ENCODE measurements at regions not wholly inside any gene's neighbourhood (a gene's known extent, or its start where the extent isn't known, plus 50 kb on each side); places are given as distances from the start of the nearest gene placed in this dataset.

DNA sequence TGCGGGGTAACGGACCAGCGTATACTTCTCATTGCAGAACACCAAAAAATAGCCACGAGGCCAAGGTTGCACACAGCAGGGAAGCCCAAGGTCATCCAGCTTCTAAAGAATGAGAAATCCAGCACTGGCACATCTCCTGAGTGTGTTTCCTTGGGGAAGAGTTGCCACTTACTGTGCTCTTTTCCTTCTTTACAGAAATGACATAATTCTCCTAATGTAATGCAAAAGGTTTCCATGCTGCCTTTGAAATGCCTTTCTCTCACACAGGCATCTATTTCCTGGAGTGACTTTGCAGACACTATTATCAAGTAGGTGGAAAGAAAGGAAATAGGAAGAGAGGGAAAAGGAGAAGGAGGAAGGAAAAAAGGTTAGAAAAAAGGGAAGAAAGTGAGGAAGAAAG lies 862.1 kb upstream of the CELF4 start:
- no peak for DNase-seq (ENCODE audit: low read depth in 4 of 4, low spot score in 3 of 4)

DNA sequence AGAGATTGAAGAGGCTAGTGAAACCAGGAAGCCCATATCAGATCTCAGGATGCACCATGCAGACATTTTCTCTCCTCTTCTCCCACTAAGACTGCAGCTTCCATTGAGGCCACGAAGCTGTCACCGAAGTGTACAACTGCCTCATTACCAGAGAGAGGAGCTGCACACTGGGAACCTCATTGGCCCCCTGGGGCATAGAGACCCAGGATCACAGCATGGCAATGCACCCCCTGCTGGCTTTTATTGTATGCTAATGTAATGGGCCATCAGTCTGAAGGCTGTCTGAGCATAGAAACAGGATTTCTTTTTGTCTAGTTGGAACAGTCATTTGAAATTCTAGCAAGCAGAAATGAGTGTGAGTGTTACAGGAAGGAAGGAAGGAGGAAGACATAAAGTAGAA lies 861.6 kb upstream of the CELF4 start:
- no peak for DNase-seq (ENCODE audit: low read depth in 4 of 4, low spot score in 3 of 4)

DNA sequence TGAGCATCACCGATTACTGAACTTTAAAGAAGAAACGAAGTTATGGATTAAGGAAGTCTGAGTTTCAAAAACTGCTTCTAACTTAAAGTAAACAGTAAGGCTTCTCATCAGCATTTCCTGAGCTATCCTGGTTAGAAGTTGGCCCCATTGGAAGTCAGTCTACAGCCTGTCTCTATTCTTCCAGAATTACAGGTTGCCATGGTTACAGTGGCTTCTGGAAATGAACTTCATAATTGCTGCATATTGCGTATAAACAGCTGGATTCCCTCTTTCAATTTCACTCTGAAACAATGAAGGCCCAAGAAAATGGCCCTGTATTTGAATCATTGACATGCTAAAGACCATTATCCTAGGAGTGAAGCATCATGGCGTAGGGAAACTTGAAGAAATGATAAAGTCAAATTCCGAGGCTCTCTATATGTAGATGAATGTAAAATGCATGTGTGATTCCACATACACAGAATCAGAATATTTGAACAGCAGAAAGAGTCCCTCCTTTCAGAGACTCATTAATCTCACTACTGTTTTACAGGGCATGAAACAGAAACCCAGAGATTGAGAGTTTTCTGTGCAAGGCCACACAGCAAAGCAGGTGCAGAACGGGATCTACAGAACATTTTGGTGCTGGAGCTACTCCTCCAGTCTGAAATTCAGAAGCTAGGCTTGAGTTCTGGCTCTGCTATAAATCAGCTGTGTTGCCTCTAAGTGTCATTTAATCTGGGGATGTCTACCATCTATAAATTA lies 856.4 kb upstream of the CELF4 start:
- no peak for DNase-seq (ENCODE audit: low read depth in 4 of 4, low spot score in 3 of 4)

DNA sequence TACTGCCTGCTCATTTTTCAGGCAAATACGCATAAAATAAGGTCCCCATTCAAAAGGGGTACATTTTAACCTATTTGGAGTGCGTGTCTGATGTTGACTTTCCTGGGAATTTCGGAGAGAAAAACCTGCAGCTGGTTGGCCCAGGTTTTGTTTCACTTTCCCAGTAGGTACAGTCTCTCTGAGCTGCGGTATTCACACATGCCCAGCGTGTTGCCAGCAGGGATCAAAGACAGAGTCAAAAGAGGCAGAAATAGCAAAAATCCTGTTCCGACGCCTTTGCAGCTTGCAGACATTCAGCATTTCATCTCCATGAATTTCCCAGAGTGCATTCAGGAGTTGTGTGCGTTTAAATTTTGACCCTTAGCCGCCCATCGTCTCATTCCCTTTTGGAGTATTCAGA lies 855.4 kb upstream of the CELF4 start:
- DNase-seq (ENCODE audit: low read depth in 4 of 4, low spot score in 3 of 4), result no peak

DNA sequence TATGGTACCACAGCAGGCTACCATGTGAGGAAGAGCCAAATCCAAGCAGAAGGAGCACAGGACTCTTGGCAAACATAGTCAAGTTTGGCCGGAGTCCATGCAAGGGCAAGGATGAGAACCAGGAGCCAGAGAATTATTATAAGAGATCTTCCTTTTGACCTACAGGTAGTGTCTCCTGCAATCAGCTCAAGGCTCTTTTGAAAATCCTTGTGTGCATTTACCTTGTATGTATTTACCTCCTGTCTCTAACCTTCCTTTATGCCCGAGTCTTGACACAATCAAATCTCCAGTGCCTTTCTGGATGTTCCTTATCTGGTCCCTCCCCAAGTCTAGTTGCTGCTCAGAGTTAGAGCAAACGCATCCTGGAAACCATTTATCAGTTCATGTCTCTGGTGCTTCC lies 855.0 kb upstream of the CELF4 start:
- DNase-seq (ENCODE audit: low read depth in 4 of 4, low spot score in 3 of 4), result no peak

DNA sequence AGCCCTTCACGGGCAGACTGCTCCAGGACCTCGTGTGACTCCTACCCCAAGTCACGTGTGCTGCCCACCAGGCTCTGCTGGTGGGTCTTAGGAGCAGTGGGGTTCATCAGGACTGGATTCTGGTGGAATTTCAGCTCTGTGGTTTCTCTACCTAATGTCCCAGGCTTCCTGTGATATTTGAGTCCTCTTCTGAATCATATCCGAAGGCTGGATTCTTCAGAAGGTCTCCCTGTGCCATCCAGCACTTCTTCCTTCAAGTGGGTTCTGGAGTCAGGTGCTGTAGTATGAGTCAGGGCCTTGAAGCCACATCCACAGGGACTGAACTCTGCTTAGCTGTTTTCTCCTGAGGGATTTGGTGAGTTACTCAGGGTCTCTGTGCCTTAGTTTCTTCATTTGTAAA lies 850.2 kb upstream of the CELF4 start:
- DNase-seq (ENCODE audit: low read depth in 4 of 4, low spot score in 3 of 4), result no peak

DNA sequence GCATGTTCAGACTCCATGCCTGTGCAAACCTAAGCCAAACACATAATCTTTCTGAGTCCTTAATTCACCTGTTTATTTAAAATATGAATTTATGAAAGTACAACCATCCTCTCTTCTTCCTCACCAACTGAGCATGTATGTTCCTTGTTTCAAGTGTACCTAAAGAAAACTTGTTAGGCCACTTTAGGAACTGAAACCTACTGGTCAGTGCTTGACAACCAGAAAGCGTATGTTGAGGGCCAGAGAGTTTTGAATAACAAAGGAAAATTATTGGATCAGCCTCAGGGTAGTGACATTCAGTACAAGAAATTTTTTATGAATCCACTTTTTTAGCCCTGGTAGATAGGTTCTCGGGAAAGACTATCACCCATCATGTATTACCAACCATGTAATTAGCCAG lies 847.6 kb upstream of the CELF4 start:
- no peak for DNase-seq (ENCODE audit: low read depth in 4 of 4, low spot score in 3 of 4)

DNA sequence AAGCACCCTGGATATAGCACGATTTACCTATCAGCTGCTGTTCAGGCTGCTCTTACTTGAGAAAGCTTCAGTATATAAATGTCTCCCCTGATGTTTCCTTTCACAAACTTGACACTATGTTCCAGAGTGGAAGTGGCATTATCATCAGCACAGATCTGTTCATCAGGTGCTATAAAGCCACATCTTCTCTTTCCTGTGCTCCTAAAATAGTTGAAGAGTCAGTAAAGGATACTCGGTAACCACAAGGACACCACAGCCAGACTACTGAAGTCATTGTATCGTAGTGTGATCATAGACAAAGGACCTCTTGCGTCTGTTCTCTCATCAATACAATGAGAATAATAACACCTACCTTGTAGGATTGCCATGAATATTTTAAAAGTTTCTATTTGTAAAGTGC lies 841.0 kb upstream of the CELF4 start:
- DNase-seq (ENCODE audit: low read depth in 4 of 4, low spot score in 3 of 4), result no peak

DNA sequence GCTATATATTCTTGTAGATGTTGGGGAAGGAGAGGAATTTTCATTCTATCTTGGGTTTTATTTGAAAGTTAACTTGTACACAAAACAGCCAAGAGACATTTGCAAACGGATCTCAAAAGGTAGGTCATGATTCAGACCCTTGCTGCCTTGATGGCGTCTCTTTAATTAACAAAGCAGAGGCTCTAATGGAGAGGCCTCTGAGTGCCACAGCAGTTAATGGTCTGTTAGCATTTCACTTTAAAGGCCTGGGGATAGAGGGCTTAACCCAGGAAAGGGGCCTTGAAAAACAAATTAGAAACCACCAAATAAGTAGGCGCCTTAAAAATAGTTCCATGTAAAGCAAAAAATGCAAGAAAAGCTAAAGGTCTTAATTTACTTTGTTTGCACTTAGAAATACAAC lies 836.9 kb upstream of the CELF4 start:
- DNase-seq (ENCODE audit: low read depth in 4 of 4, low spot score in 3 of 4), result no peak

DNA sequence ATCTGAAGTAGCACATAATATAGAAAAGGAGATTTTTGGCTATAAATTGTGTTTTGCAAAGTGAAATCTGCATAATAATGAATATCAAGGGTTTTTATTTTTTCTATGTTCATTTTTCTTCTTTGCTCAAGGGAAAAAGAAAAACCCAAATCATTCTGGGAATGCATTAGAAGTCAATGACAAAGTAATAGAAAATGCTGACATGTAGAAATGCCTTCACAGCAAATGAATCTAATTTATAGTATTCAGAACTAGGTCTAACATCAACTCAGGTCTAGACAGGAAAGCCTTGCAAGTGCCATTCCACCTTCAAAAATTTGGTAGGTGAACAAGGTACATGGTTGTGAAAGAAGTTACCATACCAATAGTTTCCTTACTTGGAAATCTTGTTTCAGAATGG lies 831.5 kb upstream of the CELF4 start:
- no peak for DNase-seq (ENCODE audit: low read depth in 4 of 4, low spot score in 3 of 4)

DNA sequence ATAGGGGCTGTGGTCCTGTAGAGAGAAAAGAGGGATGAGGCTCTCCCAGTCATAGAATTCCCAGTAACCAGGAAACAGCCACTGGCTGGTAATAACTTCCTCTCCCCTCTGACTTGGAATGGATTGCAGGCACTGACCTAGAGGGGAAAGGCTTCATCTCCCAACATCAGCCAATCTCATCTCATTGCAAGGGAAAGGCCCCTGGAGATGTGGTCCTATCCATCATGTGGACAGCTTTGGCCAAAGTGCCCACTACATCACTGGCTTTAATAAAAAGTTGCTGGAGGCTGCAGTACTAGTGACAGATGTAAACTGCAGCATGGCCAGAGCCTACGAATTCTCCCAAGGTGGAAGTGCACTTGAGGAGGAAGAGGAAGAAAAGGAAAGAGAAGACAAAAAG lies 820.5 kb upstream of the CELF4 start:
- no peak for DNase-seq (ENCODE audit: low read depth in 4 of 4, low spot score in 3 of 4)

DNA sequence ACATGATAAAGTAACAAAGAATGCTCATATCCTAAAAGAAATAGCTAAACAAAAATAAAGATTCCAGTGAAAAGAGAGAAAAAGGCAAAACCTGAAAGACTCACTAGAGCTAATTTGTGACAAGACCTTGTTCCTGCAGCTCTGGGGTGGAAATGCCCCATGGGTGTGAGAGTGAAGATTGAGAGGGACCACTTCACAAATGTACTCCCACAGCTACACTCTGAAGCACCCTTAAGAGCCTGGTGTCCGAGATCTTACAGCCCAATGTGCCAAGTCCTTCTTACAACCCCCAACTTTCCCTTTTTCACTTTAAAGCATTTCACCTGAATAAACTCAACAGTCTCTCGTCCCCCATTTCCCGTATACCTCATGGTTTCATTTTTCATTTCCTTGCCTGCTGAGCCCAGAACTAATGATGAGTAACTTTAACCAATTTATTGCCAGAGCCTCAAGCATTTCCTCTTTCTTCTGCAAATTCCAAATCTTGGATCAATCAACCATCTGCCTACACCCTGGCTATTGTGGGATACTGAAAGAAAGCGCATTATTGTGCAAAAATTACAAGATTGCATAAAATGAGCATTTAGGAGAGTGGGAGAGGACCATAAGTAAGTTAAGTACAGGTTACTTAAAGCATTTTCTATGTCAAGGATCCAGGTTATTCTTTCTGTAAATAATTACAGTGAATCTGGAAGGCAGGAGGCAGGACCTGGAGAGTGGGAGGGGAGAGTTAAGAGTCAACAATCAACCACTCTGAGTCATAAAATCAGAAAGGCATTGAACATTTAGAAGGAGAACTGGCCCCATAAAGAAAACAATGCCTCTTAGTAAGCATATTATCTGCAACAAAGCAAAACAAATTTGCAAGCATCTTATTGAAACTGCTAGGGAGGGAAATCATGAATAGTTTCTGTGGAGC lies 804.4 kb upstream of the CELF4 start:
- peak in 1 of 4 donors; percentile 6 for DNase-seq (ENCODE audit: low read depth in 4 of 4, low spot score in 3 of 4)

DNA sequence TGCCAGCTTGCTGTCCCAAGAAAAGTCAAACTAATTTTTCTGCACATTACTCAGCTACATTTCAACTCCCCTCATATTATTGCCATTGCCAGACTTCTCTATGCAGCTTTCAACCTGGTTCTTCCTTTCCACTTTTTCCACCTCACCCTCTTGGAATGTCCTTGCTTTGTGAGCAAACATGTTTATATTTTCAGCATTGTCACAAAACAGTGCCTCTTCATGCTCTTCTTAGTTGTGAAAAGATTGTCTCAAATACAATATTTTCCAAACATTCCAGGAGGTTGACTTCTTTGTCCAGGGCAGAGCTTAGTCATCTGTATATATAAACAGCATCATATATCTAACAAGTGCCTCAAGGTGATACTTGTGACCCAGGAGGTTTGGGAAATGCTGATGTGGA lies 803.3 kb upstream of the CELF4 start:
- no peak for DNase-seq (ENCODE audit: low read depth in 4 of 4, low spot score in 3 of 4)

DNA sequence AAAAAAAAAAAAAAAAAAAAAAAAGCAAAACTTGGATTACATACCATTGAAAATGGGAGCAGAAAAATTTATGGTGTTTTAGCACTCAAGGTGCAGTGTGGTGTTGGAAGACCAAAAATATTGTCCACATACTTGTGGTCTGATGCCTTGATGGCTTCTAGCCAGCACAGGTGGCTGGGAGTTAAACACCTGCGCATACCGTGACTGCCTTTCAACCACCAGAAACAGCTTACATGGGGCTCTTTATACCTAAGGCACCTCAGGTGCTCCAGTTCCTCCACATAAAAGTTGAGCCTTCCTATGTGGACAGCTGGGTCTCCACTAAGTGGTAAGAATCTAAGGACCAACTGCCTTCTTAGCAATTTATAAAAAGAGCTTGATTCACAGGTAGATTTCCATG lies 802.6 kb upstream of the CELF4 start:
- DNase-seq (ENCODE audit: low read depth in 4 of 4, low spot score in 3 of 4), result no peak

DNA sequence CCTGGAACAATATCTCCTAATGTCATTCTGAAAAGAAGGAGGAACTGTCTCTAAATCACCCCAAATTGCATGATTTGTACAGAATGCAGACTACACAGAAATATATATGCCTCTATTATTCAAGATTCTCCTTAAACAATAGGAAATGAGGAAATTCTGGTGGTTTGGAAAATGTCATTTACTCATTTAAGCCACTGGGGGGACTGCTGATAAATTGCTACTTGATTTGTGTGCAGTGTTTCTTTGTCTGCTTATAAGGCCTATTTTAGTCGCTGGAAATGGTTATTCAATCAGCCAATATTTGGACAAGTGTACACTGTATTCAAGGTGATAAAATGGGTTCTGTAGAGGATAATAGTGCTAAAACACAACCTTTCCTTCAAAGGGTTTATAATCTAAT lies 801.9 kb upstream of the CELF4 start:
- DNase-seq (ENCODE audit: low read depth in 4 of 4, low spot score in 3 of 4), result no peak

DNA sequence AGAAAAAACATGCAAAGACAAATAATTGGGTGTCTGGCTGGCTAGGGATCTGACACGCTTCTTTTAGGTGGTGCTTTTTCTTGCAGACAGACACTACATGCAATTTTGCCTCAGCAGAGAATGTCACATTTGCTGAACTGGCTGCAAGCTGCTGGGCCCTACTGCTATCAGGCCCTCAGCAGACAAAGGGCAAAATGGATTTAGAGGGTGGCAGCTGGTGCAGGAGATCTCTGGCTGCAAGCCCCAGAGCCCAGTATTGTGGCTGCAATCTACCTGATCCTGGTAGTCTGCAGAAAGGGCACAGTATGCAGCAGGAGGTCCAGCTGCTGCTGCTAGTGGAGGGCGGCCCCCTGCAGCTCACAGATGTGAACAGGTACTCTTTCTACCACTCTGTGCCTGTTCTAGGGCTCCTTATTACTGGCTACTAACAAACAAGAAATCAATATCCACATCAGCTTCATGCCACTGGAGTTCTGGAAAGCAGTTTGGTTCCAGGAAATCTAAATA lies 796.7 kb upstream of the CELF4 start:
- DNase-seq (ENCODE audit: low read depth in 4 of 4, low spot score in 3 of 4), result no peak

DNA sequence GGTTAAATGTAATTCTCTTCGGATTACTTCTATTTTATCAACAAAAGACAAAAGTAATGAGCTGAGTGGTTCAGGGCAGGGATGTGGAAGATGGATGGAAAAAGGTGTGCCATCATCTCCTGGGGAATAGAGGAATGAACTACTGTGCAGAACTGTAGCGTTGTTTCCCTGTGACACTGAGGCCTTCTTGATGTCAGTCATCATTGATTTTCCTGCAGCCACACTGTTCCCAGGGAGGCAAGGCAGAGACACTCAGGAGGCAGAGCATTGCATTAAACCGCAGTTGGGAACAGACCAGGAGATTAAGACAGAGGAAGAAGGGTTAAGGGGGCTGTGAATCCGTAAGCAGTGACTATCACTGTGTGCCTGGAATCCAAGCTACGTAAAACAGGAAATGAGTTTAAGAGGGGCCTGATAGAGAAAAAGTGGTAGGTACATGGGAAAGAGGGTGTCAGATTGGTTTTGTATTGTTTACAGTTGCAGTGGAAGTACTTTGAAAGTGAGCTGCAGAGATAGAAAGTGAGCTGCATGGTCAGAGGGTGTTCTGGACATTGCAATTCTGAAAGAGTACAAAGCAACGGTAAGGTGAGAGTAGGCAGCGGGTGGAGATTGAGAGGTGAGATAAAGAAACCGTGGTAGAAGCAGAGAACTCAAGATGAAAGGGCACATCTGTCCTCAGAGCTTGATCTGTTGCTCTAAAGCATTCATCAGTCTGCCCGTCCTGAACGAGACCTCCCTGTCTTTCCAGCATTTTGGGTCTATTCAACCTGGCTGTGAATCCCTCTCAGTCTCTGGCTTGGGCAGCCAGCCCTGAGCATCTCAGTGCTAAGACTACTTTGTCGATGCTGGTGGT lies 793.4 kb upstream of the CELF4 start:
- DNase-seq (ENCODE audit: low read depth in 4 of 4, low spot score in 3 of 4), result no peak

DNA sequence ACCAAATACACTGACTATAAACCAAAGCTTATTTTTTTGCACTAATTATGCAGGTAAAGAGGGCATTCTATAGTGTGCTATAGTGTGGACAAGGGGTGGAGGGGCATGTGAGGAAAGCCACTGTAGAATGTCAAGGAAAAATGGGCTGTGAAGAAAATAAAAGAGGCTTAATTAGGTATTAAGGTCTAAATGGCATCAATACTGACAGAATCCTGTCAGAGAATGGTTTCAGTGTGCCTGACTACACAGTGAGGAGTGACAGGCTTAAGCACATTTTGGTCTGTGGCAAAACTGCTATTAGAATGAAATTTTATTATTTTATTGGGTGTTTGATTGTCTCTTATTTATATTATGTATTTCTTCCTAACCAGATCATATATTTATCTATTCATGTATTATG lies 787.6 kb upstream of the CELF4 start:
- no peak for DNase-seq (ENCODE audit: low read depth in 4 of 4, low spot score in 3 of 4)

DNA sequence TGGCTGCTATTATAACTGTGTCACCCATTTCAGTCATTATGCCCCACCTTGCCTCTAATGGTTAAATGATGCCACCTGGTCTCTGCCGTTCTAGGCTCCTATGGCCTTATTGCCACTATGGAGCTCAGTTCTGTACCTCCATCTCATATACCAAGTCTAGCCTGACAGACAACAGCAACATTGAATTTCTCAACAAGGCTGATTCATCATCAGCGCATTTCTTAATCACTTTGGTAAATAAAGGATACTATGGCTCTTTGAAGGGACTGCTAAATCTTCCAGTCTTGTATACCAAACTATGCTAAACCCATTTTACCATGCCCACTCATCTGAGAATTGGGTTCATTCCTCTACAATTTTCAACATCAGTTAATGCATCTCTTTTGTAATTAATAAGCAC lies 784.5 kb upstream of the CELF4 start:
- no peak for DNase-seq (ENCODE audit: low read depth in 4 of 4, low spot score in 3 of 4)

DNA sequence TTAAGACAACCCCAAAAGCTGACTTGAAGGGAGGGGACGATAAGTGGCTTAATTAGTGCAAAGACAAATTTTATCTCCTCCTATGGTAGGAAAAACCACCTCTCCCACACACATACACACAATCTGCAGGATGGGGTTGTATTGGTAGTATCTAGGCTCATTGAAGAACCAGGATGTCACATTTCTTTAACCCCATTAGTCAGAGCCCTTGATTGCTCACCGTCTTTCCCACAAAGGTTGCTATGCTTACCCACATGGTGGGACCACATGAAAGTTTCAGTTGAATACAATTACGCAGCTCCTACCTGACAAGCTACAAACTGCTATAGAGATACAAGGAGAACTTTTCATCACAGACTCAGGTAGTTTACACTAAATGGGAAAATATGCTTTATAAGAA lies 765.0 kb upstream of the CELF4 start:
- DNase-seq (ENCODE audit: low read depth in 4 of 4, low spot score in 3 of 4), result no peak

DNA sequence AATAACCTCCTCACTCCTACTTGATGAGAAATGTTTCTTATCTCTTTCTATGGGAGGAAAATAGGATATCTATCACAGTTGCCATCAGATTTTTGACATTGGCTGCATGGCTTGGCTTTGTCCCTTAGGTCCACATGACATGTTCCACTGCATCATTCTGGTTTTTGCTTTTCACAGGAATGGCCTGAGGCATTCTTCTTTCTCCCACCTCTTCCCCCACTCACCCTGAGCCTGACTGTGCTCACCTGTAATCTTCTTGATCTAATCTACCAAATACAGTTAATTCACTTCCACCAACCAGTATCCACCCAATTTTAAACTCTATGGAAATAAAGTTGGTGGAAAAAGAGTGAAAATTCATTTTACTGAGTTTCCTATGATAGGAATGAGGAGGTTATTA lies 763.5 kb upstream of the CELF4 start:
- DNase-seq (ENCODE audit: low read depth in 4 of 4, low spot score in 3 of 4), result no peak
